ENCODE measurements at regions not wholly inside any gene's neighbourhood (a gene's known extent, or its start where the extent isn't known, plus 50 kb on each side); places are given as distances from the start of the nearest gene placed in this dataset.

DNA sequence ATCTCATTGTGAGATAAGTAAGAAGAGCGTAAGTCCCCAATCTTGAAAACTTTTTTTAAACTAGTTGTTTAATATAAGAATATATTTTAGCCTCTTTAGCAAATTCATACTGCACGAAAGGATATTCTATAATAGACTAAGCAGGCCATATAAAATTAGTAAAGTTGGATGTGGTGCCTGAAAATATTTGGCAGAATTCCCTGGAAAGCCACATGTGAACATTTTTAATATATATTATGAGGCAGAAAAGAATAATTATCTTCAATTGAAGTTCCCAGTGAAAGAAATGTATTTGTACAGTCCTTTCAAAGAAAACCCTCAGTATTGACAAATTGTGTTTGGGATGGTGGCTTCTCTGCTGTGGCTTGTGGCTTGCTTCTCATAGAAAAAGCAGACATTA lies 237.5 kb upstream of the JAG1 start:
- TF ChIP-seq, protein P1, sequence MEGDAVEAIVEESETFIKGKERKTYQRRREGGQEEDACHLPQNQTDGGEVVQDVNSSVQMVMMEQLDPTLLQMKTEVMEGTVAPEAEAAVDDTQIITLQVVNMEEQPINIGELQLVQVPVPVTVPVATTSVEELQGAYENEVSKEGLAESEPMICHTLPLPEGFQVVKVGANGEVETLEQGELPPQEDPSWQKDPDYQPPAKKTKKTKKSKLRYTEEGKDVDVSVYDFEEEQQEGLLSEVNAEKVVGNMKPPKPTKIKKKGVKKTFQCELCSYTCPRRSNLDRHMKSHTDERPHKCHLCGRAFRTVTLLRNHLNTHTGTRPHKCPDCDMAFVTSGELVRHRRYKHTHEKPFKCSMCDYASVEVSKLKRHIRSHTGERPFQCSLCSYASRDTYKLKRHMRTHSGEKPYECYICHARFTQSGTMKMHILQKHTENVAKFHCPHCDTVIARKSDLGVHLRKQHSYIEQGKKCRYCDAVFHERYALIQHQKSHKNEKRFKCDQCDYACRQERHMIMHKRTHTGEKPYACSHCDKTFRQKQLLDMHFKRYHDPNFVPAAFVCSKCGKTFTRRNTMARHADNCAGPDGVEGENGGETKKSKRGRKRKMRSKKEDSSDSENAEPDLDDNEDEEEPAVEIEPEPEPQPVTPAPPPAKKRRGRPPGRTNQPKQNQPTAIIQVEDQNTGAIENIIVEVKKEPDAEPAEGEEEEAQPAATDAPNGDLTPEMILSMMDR (IDR thresholded peaks at IDR 0.05; ENCODE audit: poor library complexity, severe bottlenecking), result no peak
- TF ChIP-seq, protein P2, sequence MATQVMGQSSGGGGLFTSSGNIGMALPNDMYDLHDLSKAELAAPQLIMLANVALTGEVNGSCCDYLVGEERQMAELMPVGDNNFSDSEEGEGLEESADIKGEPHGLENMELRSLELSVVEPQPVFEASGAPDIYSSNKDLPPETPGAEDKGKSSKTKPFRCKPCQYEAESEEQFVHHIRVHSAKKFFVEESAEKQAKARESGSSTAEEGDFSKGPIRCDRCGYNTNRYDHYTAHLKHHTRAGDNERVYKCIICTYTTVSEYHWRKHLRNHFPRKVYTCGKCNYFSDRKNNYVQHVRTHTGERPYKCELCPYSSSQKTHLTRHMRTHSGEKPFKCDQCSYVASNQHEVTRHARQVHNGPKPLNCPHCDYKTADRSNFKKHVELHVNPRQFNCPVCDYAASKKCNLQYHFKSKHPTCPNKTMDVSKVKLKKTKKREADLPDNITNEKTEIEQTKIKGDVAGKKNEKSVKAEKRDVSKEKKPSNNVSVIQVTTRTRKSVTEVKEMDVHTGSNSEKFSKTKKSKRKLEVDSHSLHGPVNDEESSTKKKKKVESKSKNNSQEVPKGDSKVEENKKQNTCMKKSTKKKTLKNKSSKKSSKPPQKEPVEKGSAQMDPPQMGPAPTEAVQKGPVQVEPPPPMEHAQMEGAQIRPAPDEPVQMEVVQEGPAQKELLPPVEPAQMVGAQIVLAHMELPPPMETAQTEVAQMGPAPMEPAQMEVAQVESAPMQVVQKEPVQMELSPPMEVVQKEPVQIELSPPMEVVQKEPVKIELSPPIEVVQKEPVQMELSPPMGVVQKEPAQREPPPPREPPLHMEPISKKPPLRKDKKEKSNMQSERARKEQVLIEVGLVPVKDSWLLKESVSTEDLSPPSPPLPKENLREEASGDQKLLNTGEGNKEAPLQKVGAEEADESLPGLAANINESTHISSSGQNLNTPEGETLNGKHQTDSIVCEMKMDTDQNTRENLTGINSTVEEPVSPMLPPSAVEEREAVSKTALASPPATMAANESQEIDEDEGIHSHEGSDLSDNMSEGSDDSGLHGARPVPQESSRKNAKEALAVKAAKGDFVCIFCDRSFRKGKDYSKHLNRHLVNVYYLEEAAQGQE (IDR thresholded peaks at IDR 0.05; ENCODE audit: borderline replicate concordance), result no peak
- no peak for TF ChIP-seq POLR2AphosphoS5 (IDR thresholded peaks at IDR 0.05)
- no peak for TF ChIP-seq SMC3 (conservative IDR thresholded peaks at IDR 0.05; ENCODE audit: poor library complexity)
- TF ChIP-seq TAF1 (IDR thresholded peaks at IDR 0.05; ENCODE audit: low read depth), result no peak

Measured in neural cell (in vitro differentiated cells).